Stimulated activated naive B cell treated with anti-CD40 and anti-IgM and Interleukin-4, amounts not matched to agents 10 μg/mL and 1 μg/mL and 100 μg/mL, for 72 hours (primary cell): ENCODE measurements at regions not wholly inside any gene's neighbourhood (a gene's known extent, or its start where the extent isn't known, plus 50 kb on each side); places are given as distances from the start of the nearest gene placed in this dataset.

Experiments used
- ATAC-seq, 2 donors: fragments of 150-1000 bp; cut with Tn5 transposase; replicated peaks; 2 replicates each; pipeline ENCODE4 v1.10.0; 2021; ENCODE audit warnings: moderate library complexity in 1 of 2
- DNase-seq: peaks from one replicate; pipeline ENCODE4 v3.0.0; 2021
- H3K27ac Mint-ChIP-seq: one replicate; pipeline ENCODE4 v1.8.0; 2022; ENCODE audit warnings: mild to moderate bottlenecking, mixed read lengths
- H3K27me3 Mint-ChIP-seq, 2 donors: one replicate each; pipeline ENCODE4 v1.8.0; 2022; ENCODE audit warnings: mixed read lengths in 2 of 2
- H3K36me3 Mint-ChIP-seq, 2 donors: one replicate each; pipeline ENCODE4 v1.8.0; 2022; ENCODE audit warnings: mixed read lengths in 2 of 2, mild to moderate bottlenecking in 1 of 2
- H3K4me1 Mint-ChIP-seq, 2 donors: one replicate each; pipeline ENCODE4 v1.8.0; 2022; ENCODE audit warnings: mixed read lengths in 2 of 2, mild to moderate bottlenecking in 1 of 2
- H3K4me3 Mint-ChIP-seq, 2 donors: one replicate each; pipeline ENCODE4 v1.8.0; 2022; ENCODE audit warnings: mild to moderate bottlenecking in 2 of 2, mixed read lengths in 2 of 2, moderate library complexity in 1 of 2
- H3K9me3 Mint-ChIP-seq, 2 donors: one replicate each; pipeline ENCODE4 v1.8.0; 2022; ENCODE audit warnings: mixed read lengths in 2 of 2, mild to moderate bottlenecking in 1 of 2

GRCh38 chr6:44538807-44539201 lies 151.3 kb downstream of the CDC5L start:
- Mint-ChIP-seq H3K4me3 (no peak overlapping the region), H3K4me1 (no peaks in the 10 kb centered on the region), H3K9me3 (peaks cover 0 to 5% of the 10 kb centered on the region in 2 donors), H3K36me3 (no peaks in the 10 kb centered on the region), H3K27ac (no peak overlapping the region), H3K27me3 (no peaks in the 10 kb centered on the region)
- DNase-seq (no peak), ATAC-seq (no peak)

DNA sequence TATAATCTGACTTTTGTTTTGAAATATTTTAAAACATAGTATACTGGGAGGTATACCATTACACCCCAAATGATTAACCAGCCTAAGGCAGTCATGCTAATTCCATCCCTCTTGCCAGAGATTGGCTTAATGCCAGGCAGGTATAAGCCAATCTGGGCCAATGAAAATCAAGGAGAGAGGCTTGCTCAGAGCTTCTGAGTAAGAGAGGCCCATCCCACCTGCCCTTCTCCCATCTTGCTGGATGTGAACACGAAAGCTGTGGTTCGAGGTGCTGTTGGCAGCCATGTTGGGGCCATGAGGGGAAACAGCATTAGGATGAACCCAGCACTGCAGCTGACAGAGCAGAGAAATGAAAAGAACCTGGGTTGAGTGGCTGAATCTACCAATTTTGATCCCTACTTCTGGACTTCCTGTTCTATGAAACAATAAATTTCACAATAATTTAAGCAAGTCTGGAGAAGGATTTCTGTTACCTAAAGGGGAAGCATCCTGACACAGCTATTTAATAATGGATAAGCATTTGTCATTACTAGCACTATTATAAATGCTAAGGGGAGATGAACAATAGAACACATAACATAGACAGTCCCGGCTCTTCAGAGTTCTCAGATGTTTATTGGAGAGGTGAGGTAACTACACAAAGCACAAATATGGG lies 152.3 kb downstream of the CDC5L start:
- DNase-seq, result no peak
- H3K27ac Mint-ChIP-seq, result no peak overlapping the region
- H3K4me3 Mint-ChIP-seq, result no peak overlapping the region
- H3K27me3 Mint-ChIP-seq, result no peaks in the 10 kb centered on the region
- H3K36me3 Mint-ChIP-seq, result no peaks in the 10 kb centered on the region
- H3K4me1 Mint-ChIP-seq, result no peaks in the 10 kb centered on the region
- peaks cover 0 to 5% of the 10 kb centered on the region in 2 donors for H3K9me3 Mint-ChIP-seq
- no peak for ATAC-seq

DNA sequence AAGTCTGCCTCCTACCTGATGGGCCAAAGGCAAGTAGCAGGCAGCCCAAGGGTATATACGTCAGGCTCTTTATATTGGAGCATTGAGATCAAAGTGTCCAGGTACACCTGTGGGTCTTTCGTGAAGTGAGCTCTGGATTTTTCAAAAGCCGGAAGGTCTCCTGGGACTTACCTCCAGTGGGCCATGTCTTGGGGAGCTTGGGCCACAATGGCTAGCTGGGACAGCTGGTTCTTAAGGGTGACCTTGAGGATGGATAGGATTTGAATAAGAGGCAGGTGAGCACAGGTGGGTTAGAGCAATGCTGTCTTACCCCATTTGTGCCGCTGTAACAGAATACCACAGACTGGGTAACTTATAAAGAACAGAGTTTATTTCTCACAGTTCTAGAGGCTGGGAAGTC lies 153.4 kb downstream of the CDC5L start:
- Mint-ChIP-seq H3K9me3 (peaks cover 0 to 5% of the 10 kb centered on the region in 2 donors), H3K36me3 (no peaks in the 10 kb centered on the region), H3K27ac (no peak overlapping the region), H3K27me3 (no peaks in the 10 kb centered on the region), H3K4me1 (no peaks in the 10 kb centered on the region), H3K4me3 (no peak overlapping the region)
- DNase-seq, result no peak
- no peak for ATAC-seq

DNA sequence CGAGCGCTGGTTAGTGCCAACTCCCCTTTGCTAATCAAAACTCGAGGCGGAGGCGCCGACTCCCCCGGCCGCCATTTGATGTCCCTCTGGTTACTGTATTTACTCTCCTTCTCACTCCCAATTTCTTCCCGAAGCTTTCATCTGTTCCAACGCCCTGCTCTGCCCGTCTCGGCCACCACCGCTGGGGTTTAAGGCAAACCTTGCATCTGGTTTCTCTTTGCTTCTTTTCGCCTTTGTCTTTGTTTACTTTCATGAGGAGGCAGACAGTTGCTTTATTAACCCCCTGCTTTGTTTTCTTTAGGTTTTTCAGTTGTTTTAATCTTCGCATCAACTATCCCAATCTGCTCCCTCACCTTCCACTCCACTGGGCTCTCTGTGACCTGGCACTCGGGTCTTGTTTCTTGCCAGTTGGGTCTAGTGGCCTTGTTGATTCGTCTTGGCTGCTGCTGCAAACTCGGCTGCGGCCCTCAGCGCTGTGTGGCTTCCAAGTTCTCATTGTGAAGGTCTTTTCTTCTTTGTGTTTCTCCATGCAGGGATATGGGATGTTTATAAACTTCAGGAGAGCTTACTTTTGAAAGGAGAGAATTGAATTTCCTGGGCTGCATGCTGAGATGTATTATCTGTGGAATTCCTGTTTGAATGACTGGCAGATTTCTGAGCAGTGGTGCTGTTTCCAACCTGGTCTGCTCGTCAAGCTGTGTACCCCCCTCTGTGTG lies 155.1 kb downstream of the CDC5L start:
- H3K4me3 Mint-ChIP-seq, result no peak overlapping the region
- no peaks in the 10 kb centered on the region for H3K36me3 Mint-ChIP-seq
- DNase-seq (no peak), ATAC-seq (no peak)
- H3K9me3 Mint-ChIP-seq, result peaks cover 0 to 5% of the 10 kb centered on the region in 2 donors
- no peaks in the 10 kb centered on the region for H3K27me3 Mint-ChIP-seq
- H3K4me1 Mint-ChIP-seq, result no peaks in the 10 kb centered on the region
- no peak overlapping the region for H3K27ac Mint-ChIP-seq

- H3K27me3 Mint-ChIP-seq, result no peaks in the 10 kb centered on the region
- DNase-seq (no peak), ATAC-seq (no peak)
- peaks cover 0 to 5% of the 10 kb centered on the region in 2 donors for H3K9me3 Mint-ChIP-seq
- no peak overlapping the region for H3K27ac Mint-ChIP-seq
- no peaks in the 10 kb centered on the region for H3K4me1 Mint-ChIP-seq
- H3K36me3 Mint-ChIP-seq, result no peaks in the 10 kb centered on the region
- H3K4me3 Mint-ChIP-seq, result no peak overlapping the region
Measured at GRCh38 chr6:44543664-44544063, 156.2 kb downstream of the CDC5L start.

DNA sequence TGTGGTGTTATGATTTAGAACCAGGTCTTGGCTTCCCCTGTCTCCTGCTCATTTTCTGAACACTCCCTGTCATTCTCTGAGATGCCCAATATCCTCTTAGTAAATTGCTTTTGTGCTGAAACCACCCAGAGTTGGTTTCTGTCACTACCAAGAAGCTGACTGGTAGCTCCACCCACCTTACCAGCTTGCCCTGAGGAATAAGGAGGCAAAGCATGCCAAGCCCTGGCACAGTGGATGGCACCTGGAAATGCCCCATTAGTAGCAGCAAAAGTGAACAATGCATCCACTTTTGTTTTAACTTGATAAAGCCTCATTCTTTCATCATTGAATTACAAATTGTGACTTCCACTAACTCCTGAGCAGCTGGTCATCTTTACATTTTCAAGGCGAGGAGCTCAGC lies 157.7 kb downstream of the CDC5L start:
- Mint-ChIP-seq H3K27me3 (no peaks in the 10 kb centered on the region), H3K4me3 (no peak overlapping the region), H3K36me3 (no peaks in the 10 kb centered on the region), H3K27ac (no peak overlapping the region), H3K9me3 (peaks cover 0 to 7% of the 10 kb centered on the region in 2 donors), H3K4me1 (no peaks in the 10 kb centered on the region)
- DNase-seq (no peak), ATAC-seq (no peak)

- Mint-ChIP-seq H3K27me3 (peaks cover 0 to 4% of the 10 kb centered on the region in 2 donors), H3K9me3 (peaks cover 0 to 2% of the 10 kb centered on the region in 2 donors), H3K4me3 (no peak overlapping the region)
Measured at GRCh38 chr6:44548319-44548718, 160.8 kb downstream of the CDC5L start.

GRCh38 chr6:44549516-44549915 lies 162.0 kb downstream of the CDC5L start:
- Mint-ChIP-seq H3K4me3 (no peak overlapping the region), H3K27me3 (peaks cover 0 to 6% of the 10 kb centered on the region in 2 donors)

More at GRCh38 chr6:44548319-44548718, 160.8 kb downstream of the CDC5L start:
- no peaks in the 10 kb centered on the region for H3K36me3 Mint-ChIP-seq
- H3K4me1 Mint-ChIP-seq, result no peaks in the 10 kb centered on the region
- no peak overlapping the region for H3K27ac Mint-ChIP-seq
- DNase-seq, result no peak
- ATAC-seq, result no peak

DNA sequence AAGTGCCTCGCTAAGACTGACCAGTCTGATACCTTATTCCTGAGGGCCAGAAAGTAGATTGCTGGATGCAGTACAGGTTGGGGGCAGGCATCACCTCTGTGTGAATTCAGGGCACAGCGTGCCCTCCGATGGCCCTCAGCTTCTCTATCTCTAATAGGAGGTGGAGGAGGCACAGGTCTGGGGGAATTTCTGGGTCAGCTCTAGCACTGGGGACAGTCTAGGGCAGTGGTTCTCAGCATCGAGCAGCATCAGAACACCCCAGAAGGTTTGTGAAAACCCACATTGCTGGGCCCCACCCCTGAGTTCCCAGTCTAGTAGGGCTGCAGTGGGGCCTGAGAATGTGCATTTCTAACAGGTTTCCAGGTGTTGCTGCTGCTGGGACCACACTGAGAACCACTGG lies 166.7 kb downstream of the CDC5L start:
- Mint-ChIP-seq H3K4me1 (no peaks in the 10 kb centered on the region), H3K27me3 (peaks cover 6 to 7% of the 10 kb centered on the region in 2 donors), H3K9me3 (peaks cover 0 to 2% of the 10 kb centered on the region in 2 donors), H3K4me3 (no peak overlapping the region), H3K27ac (no peak overlapping the region), H3K36me3 (no peaks in the 10 kb centered on the region)
- no peak for DNase-seq
- ATAC-seq, result no peak

More at GRCh38 chr6:44549516-44549915, 162.0 kb downstream of the CDC5L start:
- DNase-seq (no peak), ATAC-seq (no peak)
- H3K4me1 Mint-ChIP-seq, result no peaks in the 10 kb centered on the region
- no peaks in the 10 kb centered on the region for H3K36me3 Mint-ChIP-seq
- peaks cover 0 to 2% of the 10 kb centered on the region in 2 donors for H3K9me3 Mint-ChIP-seq
- no peak overlapping the region for H3K27ac Mint-ChIP-seq

DNA sequence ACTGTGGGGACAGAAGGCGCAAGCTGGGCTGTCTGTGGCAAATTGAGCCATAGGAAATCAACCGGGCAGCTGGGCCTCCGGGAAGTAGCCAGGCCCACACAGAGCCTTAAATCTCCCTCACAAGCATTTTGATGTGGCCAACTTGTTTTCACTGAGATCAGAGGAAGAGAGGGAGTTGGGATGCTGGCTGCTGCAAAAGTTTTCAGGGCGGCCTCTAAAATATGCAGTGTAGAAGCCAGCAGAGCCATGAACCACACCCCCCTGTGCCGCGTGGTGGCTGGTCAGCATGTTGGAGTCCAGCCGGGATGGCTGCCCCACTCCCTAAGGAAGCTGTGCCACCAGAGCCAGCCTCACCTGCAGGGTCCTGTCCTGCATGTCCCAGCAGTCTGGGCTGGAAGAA lies 167.4 kb downstream of the CDC5L start:
- Mint-ChIP-seq H3K36me3 (no peaks in the 10 kb centered on the region), H3K9me3 (no peaks in the 10 kb centered on the region), H3K4me1 (no peaks in the 10 kb centered on the region), H3K27me3 (peaks cover 10 to 11% of the 10 kb centered on the region in 2 donors), H3K27ac (no peak overlapping the region), H3K4me3 (no peak overlapping the region)
- no peak for DNase-seq
- no peak for ATAC-seq

DNA sequence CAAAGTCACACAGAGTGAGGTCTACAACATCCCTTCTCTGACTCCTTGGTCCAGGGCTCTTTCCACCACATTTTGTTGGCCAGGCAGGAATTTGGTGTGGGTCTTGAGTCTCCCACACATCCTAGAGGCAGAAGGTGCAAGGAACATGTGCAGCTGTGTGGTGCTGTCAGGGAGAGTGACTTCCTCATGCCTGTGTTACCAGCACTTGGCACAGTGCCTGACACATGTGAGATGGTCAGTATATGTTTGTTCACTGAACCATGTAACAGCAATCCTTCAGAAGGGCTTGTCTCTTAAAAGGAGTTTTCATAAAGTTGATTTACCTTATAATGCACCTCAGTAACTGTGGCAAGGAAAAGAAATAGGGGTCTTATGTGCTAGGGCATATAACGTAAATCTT lies 168.5 kb downstream of the CDC5L start:
- Mint-ChIP-seq H3K4me1 (peaks cover 0 to 3% of the 10 kb centered on the region in 2 donors), H3K4me3 (no peak overlapping the region), H3K27ac (no peak overlapping the region), H3K27me3 (peaks cover 16 to 19% of the 10 kb centered on the region in 2 donors), H3K36me3 (no peaks in the 10 kb centered on the region), H3K9me3 (no peaks in the 10 kb centered on the region)
- DNase-seq (no peak), ATAC-seq (no peak)

GRCh38 chr6:44558024-44558831 lies 170.7 kb downstream of the CDC5L start:
- Mint-ChIP-seq H3K9me3 (no peaks in the 10 kb centered on the region), H3K36me3 (peaks cover 0 to 3% of the 10 kb centered on the region in 2 donors), H3K4me3 (no peak overlapping the region), H3K27me3 (peaks cover 27 to 32% of the 10 kb centered on the region in 2 donors), H3K4me1 (peaks cover 5 to 15% of the 10 kb centered on the region in 2 donors), H3K27ac (no peak overlapping the region)
- ATAC-seq (peak in 1 of 2 donors; percentile 27), DNase-seq (no peak)

DNA sequence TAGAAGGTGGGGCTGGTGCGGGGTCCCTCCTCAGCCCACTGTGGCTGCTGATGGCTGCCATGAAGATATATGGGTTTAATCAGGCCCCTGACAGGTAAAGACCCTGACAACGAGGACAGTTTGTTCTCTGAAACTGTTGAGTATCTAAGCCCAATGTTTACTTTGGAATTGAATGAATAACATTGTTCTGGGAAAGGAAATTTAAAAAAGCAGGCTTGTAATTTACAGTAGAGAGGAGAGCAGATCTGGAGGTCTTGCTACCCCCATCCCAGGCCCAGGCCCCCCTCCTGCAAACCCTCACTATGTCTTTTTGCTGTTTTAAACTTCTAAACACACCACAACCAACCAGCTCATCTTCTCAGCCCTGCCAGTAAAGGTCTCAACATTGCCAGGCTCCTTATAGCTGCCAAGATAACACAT lies 171.3 kb downstream of the CDC5L start:
- ATAC-seq (no peak), DNase-seq (no peak)
- Mint-ChIP-seq H3K27me3 (peaks cover 25 to 35% of the 10 kb centered on the region in 2 donors), H3K4me1 (peaks cover 5 to 15% of the 10 kb centered on the region in 2 donors), H3K9me3 (no peaks in the 10 kb centered on the region), H3K27ac (no peak overlapping the region), H3K36me3 (peaks cover 0 to 3% of the 10 kb centered on the region in 2 donors), H3K4me3 (no peak overlapping the region)

- no peak overlapping the region for H3K4me3 Mint-ChIP-seq
- H3K36me3 Mint-ChIP-seq, result peaks cover 0 to 3% of the 10 kb centered on the region in 2 donors
- peaks cover 5 to 15% of the 10 kb centered on the region in 2 donors for H3K4me1 Mint-ChIP-seq
- DNase-seq (no peak), ATAC-seq (no peak)
- no peaks in the 10 kb centered on the region for H3K9me3 Mint-ChIP-seq
- H3K27ac Mint-ChIP-seq, result no peak overlapping the region
- H3K27me3 Mint-ChIP-seq, result peaks cover 25 to 35% of the 10 kb centered on the region in 2 donors
Measured at GRCh38 chr6:44559486-44560270, 172.2 kb downstream of the CDC5L start.
